Gastroesophageal sphincter (tissue), 4 donors: ENCODE measurements at regions not wholly inside any gene's neighbourhood (a gene's known extent, or its start where the extent isn't known, plus 50 kb on each side); places are given as distances from the start of the nearest gene placed in this dataset.
A peak's percentile ranks its signal among the peaks of the same experiment; 100 is the strongest.
"Not testable (repeated sequence)": the region's sequence is repeated elsewhere in the genome, so short reads cannot be mapped to it uniquely, and the experiment has no call there.

Experiments used
- ATAC-seq: fragments of 150-250 bp; one replicate; pipeline ENCODE4 v1.9.1; 2016; ENCODE audit warnings: mild to moderate bottlenecking, moderate library complexity
- H3K27ac ChIP-seq, 4 donors: fragments of 200-600 bp; sonication (generic) in 3 of 4; 1 replicate in 3 of 4; 2 replicates in 1 of 4; pipeline ENCODE4 v1.5.1; 2016 to 2019
- H3K27me3 ChIP-seq: fragments of 200-600 bp; sonication (generic); one replicate; pipeline ENCODE4 v1.5.1; 2019
- H3K36me3 ChIP-seq, 2 donors: fragments of 200-600 bp; sonication (generic); one replicate each; pipeline ENCODE4 v1.5.1; 2019; ENCODE audit warnings: control low read depth in 1 of 2
- H3K4me1 ChIP-seq, 3 donors: fragments of 200-600 bp; sonication (generic); 1 replicate in 2 of 3; 2 replicates in 1 of 3; pipeline ENCODE4 v1.5.1; 2016 to 2019; ENCODE audit warnings: control low read depth in 2 of 3
- H3K4me3 ChIP-seq, 2 donors: fragments of 200-600 bp; sonication (generic); one replicate each; pipeline ENCODE4 v1.5.1; 2019; ENCODE audit warnings: mild to moderate bottlenecking in 1 of 2, moderate library complexity in 1 of 2
- H3K9me3 ChIP-seq, 3 donors: fragments of 200-600 bp; sonication (generic); one replicate each; pipeline ENCODE4 v1.5.1; 2017 to 2019; ENCODE audit warnings: control low read depth in 2 of 3
- CTCF ChIP-seq, 4 experiments: fragments of 200-600 bp in 2 of 4; fragments of 450-650 bp in 2 of 4; sonication (generic) in 1 of 4; IDR thresholded peaks; one replicate each; pipeline ENCODE4 v1.5.1; 2017 to 2019; ENCODE audit warnings: antibody characterized with exemption in 4 of 4, mild to moderate bottlenecking in 2 of 4, moderate library complexity in 2 of 4
- EP300 ChIP-seq: sonication (generic); formaldehyde crosslinking; IDR thresholded peaks from one replicate; pipeline ENCODE4 v1.6.1; 2017; ENCODE audit warnings: antibody characterized with exemption, mild to moderate bottlenecking
- POLR2A ChIP-seq, 2 donors: fragments of 450-650 bp; IDR thresholded peaks; one replicate each; pipeline ENCODE4 v1.6.1; 2017; ENCODE audit warnings: antibody characterized with exemption in 2 of 2, mild to moderate bottlenecking in 2 of 2, moderate library complexity in 1 of 2
- POLR2AphosphoS5 ChIP-seq: sonication (generic); formaldehyde crosslinking; IDR thresholded peaks from one replicate; pipeline ENCODE4 v1.6.1; 2017; ENCODE audit warnings: antibody characterized with exemption
- WGBS, 2 donors: methylation state at CpG; one replicate each; pipeline ENCODE4 v1.1.5; 2018; ENCODE audit warnings: low coverage in 1 of 2; 5-methylcytosine and 5-hydroxymethylcytosine counted together

- peaks cover 6 to 69% (median 27%) of the 10 kb centered on the region in 3 donors for H3K4me1 ChIP-seq
- WGBS, 2 donors: 58 to 68% methylated on average over 5 to 6 of the region's 6 CpGs
- H3K9me3 ChIP-seq: no peaks in the 10 kb centered on the region
- no peaks in the 10 kb centered on the region for H3K27me3 ChIP-seq
- peak overlapping the region; percentile 74 to 92 (median 78) for H3K27ac ChIP-seq
- H3K4me3 ChIP-seq: no peak overlapping the region
- ATAC-seq: no peak
- H3K36me3 ChIP-seq: no peaks in the 10 kb centered on the region
- TF ChIP-seq POLR2A (IDR thresholded peaks at IDR 0.05) (no peak), CTCF (IDR thresholded peaks at IDR 0.05) (no peak), EP300 (no peak), POLR2AphosphoS5 (no peak)
Measured at GRCh38 chr3:177463863-177464262, 266.6 kb upstream of the TBL1XR1 start.

- Histone ChIP-seq H3K27me3 (no peaks in the 10 kb centered on the region), H3K36me3 (no peaks in the 10 kb centered on the region), H3K27ac (peak overlapping the region; percentile 74 to 92 (median 78)), H3K4me3 (no peak overlapping the region), H3K9me3 (no peaks in the 10 kb centered on the region), H3K4me1 (peaks cover 5 to 61% (median 24%) of the 10 kb centered on the region in 3 donors)
- 41 to 43% methylated on average over 5 of the region's 5 CpGs for WGBS, 2 donors
- ATAC-seq: peak; percentile 14
- peak; percentile 53 for TF ChIP-seq POLR2AphosphoS5
- no peak for TF ChIP-seq CTCF (IDR thresholded peaks at IDR 0.05)
Measured at GRCh38 chr3:177464392-177465256, 267.3 kb upstream of the TBL1XR1 start.

GRCh38 chr3:177465257-177465642 lies 268.0 kb upstream of the TBL1XR1 start:
- H3K27me3 ChIP-seq: no peaks in the 10 kb centered on the region
- H3K27ac ChIP-seq: peak overlapping the region; percentile 74 to 92 (median 78)
- H3K4me1 ChIP-seq: peaks cover 5 to 55% (median 21%) of the 10 kb centered on the region in 3 donors
- no peaks in the 10 kb centered on the region for H3K36me3 ChIP-seq
- ATAC-seq: peak; percentile 87
- TF ChIP-seq EP300: no peak
- no peak for TF ChIP-seq POLR2A (IDR thresholded peaks at IDR 0.05)
- TF ChIP-seq POLR2AphosphoS5: peak; percentile 81
- 29 to 38% methylated on average over 2 to 4 of the region's 4 CpGs for WGBS, 2 donors
- no peak overlapping the region for H3K4me3 ChIP-seq
- no peaks in the 10 kb centered on the region for H3K9me3 ChIP-seq

GRCh38 chr3:177466074-177466473 lies 268.8 kb upstream of the TBL1XR1 start:
- 67 to 70% methylated on average over 3 to 4 of the region's 4 CpGs for WGBS, 2 donors
- Histone ChIP-seq H3K27ac (peak overlapping the region; percentile 74 to 92 (median 78)), H3K4me1 (peaks cover 5 to 47% (median 21%) of the 10 kb centered on the region in 3 donors)

GRCh38 chr3:177466622-177467021 lies 269.3 kb upstream of the TBL1XR1 start:
- not testable (repeated sequence) for H3K27me3 ChIP-seq, H3K36me3 ChIP-seq, ATAC-seq, H3K4me3 ChIP-seq, H3K9me3 ChIP-seq
- H3K4me1 ChIP-seq: peaks cover 5 to 44% (median 21%) of the 10 kb centered on the region in 3 donors
- 100% methylated on average over 2 to 4 of the region's 5 CpGs for WGBS, 2 donors
- H3K27ac ChIP-seq: peak overlapping the region in 2 of 4 donors; percentile 25 to 81

More at GRCh38 chr3:177466074-177466473, 268.8 kb upstream of the TBL1XR1 start:
- no peak for TF ChIP-seq POLR2AphosphoS5
- TF ChIP-seq EP300: no peak
- TF ChIP-seq CTCF (IDR thresholded peaks at IDR 0.05): no peak
- no peak for TF ChIP-seq POLR2A (IDR thresholded peaks at IDR 0.05)
- Histone ChIP-seq H3K36me3 (no peaks in the 10 kb centered on the region), H3K27me3 (no peaks in the 10 kb centered on the region), H3K9me3 (no peaks in the 10 kb centered on the region), H3K4me3 (no peak overlapping the region)
- no peak for ATAC-seq
